Stimulated activated CD8-positive, alpha-beta memory T cell treated with anti-CD3 and anti-CD28 coated beads, Interleukin-4, amount 100 ng/mL, for 1 hour (primary cell): ENCODE measurements at regions not wholly inside any gene's neighbourhood (a gene's known extent, or its start where the extent isn't known, plus 50 kb on each side); places are given as distances from the start of the nearest gene placed in this dataset.

Source experiments
- DNase-seq, 2 donors: peaks; one replicate each; pipeline ENCODE4 v3.0.0-alpha.2; 2020; ENCODE audit warnings: low read depth in 2 of 2, low spot score in 1 of 2

- DNase-seq = no peak
These were observed 280.4 kb downstream of the DHX15 start for GRCh38 chr4:24303926-24304325.

DNA sequence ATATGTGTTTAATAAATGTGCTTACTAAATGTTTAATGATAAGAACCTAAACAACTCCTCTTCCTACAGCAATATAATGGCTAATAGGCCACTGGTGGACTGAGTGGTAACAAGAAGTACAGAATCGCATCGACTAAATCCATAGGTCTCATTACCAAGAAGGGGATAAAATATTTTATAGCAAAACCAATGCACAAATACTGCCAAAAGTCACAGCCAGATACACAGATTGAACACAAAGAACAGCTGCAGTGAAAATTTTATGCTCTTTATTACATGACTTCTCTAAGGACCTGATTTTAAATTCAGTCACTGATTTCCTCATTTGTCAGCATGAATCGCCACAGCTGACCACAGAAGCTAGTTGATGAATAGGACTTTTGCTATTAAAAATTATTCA, 285.4 kb downstream of the DHX15 start:
- DNase-seq = no peak

GRCh38 chr4:24287096-24287495, 297.3 kb downstream of the DHX15 start:
- no peak for DNase-seq

GRCh38 chr4:24285759-24286158, 298.6 kb downstream of the DHX15 start:
- no peak for DNase-seq

DNA sequence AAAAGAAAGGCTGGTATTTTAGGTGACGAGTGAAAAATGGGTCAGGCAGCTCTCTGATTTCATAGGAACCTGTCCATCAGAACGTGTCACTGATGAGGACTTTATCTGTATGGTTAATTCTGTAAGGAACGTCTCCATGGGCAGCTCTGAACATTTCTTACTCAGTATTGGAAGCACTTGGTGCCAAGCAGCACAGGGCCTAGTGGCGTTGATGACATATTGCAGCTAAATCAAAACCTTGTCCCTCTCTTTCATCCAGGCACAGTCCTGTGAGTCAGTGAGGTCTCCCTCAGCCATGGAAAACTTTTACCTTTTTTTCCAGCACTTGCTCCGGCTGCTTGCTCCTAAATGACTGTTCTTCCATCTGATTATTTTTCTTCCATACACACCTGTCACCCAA, 301.9 kb downstream of the DHX15 start:
- no peak for DNase-seq

DNA sequence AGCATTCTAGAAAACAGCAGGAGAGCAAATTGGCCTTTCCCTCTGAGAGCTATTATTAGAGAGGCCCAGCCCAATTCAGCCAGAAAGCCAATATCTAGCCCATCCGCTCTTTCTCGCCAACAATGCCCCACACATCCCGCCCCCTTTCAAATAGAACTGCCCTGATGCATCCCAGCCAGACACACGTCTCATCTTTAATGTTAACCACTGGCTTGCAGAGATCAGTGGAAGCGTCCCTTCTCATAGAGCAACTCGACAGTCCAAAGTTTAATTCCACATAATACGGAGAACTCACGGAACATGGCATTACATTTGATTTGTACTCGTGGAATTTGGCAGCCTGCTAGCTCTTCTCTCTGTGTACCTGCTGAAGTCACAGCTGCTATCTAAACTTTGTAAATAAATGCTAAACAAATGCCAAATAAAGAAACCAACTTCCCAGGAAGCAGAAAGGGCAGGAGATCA, 304.4 kb downstream of the DHX15 start:
- DNase-seq = no peak

DNA sequence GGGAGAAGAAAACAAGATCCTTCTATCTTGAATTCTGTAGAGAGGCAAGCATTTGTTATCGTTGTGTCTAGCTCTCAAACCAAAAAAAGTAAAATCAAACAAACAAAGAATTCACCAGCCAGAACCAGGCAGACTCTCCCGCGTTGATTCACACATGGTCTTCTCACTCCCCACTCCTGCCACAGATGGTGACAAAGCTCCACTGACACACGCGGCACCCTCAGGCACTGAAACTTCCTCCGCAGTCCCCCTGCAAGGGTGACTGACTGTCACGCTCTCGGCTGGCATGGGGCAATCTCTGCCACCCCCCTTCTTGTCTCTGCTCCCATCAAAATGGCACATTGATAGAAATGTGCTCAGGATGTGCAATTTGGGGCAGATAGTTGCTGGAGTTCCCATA, 304.9 kb downstream of the DHX15 start:
- DNase-seq = no peak

- DNase-seq = no peak
These were observed 305.7 kb downstream of the DHX15 start for GRCh38 chr4:24278693-24279092.

GRCh38 chr4:24274381-24274941, 309.9 kb downstream of the DHX15 start:
- no peak for DNase-seq

GRCh38 chr4:24273136-24273535, 311.2 kb downstream of the DHX15 start:
- no peak for DNase-seq

DNA sequence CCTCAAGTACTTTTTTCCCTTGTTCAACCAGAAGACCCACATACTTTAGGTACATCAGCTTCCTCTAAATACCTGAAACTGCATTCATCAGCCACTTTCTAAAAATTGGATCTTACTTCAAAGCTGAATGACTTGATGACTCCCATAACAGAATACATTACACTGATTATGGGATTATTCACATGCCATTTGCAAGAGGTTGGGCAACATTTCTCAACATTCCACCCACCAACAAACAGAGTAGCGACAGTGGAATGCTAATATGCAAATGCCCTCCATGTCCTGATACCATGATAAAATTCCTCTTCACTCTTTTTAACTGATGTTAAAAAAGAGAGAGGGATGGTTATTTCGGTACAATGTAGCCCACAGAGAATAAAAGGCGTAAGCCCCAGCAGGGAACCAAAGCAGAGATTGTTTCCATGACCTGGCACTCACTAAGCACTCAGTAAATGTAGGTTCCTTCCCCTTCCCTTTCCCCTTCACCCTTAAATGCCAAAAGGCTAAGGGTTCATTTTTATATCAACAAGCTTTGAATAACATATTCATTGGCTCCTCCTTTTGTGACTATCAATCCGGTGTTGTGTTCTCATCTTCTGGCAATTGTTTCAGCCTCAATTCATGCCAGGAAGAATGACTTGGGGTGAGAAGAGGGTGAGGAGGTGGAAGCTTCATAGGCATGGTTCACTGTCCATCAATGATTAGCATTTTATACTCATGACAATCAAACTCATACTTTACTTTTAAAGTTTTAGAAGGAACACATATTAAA, 317.2 kb downstream of the DHX15 start:
- DNase-seq = no peak

- DNase-seq = no peak
These were observed 318.4 kb downstream of the DHX15 start for GRCh38 chr4:24265989-24266388.

- DNase-seq = no peak
These were observed 321.7 kb downstream of the DHX15 start for GRCh38 chr4:24262616-24263015.

DNA sequence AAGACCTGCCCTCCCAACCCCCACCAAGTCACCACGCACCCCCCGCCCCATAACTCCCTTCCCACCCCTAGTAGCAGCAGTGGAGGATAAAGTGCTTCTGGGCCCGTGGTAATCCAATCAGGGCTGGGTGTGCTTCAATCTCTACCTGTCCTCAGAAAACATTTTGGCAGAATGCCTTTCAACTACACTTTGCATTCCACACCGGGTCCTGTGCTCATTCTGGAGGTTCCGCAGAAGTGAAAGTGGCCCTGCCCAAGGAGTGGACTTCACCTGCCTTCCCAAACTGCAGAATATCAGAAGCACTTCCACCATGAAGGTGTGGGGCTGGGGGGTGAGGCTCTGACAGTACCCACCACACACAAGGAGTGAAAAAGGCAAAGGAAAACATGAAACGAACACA, 322.3 kb downstream of the DHX15 start:
- no peak for DNase-seq

DNA sequence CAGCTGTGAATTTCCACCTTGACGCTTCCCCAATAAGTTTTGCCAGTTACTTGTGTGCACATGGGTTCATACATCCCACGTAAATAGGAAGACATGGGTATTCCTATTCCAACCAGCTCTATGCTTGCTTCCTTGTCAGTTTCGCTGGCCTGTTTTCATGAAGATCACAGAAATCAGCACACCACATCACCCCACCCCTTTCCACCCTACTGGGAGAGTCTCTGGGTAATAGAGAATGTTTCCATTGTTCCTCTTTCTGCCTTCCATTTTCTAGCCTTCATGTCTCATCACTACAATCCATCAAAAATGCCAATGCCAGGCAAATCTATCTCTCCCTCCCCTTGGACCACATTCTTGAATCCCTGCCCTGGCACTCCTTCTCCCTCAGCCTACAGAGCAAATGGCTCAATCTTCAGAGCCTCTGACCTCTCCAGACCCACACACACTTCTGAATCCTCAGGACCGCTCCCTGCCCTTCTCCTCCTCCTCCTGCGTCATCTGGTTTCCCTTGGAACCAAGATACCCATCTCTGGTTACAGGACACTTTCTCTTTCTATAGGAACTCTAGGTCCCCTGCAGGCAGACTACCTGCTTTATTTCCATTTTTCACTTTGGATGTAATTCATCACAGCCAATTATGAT, 323.3 kb downstream of the DHX15 start:
- no peak for DNase-seq

- no peak for DNase-seq
These were observed 324.1 kb downstream of the DHX15 start for GRCh38 chr4:24260133-24260715.

DNA sequence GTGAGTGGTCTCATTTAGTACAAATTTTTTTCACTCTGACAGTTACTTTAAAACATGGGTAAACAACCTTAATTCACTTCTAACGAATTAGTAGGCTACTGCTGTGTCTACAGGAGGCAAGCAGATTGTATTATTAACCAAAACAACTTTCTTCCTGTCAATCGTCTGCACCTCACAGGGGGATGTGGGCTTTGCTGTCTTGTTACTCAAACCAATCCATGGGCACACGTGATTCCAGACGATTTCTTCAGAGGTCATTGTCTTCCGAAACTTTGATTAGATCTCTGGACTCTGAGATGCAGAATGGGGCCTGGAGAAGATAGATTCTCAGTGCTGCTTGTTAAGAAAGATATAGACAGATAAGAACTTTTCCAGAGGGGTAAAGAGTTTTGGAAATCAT, 327.8 kb downstream of the DHX15 start:
- DNase-seq = no peak

GRCh38 chr4:24256066-24256465, 328.3 kb downstream of the DHX15 start:
- DNase-seq = no peak

- DNase-seq = no peak
These were observed 332.2 kb downstream of the DHX15 start for GRCh38 chr4:24252121-24252520.

GRCh38 chr4:24251589-24251988, 332.8 kb downstream of the DHX15 start:
- DNase-seq = no peak

DNA sequence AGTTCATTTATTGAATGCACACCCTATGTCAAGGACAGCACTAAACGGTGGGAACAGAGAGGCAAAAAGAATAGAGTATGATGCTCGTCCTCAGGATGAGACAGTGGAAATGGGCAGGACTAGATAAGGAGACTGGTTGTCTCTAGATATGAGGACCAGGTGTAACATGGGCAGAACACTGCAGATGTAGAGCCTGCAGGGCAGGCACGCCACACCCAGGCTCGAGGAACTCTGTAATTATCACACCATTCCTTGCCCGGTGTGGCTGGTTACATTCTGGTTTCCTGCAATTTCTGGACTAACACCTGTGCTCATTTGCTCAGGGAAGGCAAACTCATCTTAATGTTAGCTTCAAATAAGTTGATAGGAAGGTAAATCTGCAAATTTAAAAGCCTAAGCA, 334.4 kb downstream of the DHX15 start:
- DNase-seq = no peak
